Kasumi-1 (cell line): ENCODE measurements at regions not wholly inside any gene's neighbourhood (a gene's known extent, or its start where the extent isn't known, plus 50 kb on each side); places are given as distances from the start of the nearest gene placed in this dataset.
"Not testable (repeated sequence)": the region's sequence is repeated elsewhere in the genome, so short reads cannot be mapped to it uniquely, and the experiment has no call there.

ENCODE experiments used
- DNase-seq, 2 experiments: peaks; one replicate each; lab custom pipeline; 2025; lab: John Stamatoyannopoulos, UW

DNA sequence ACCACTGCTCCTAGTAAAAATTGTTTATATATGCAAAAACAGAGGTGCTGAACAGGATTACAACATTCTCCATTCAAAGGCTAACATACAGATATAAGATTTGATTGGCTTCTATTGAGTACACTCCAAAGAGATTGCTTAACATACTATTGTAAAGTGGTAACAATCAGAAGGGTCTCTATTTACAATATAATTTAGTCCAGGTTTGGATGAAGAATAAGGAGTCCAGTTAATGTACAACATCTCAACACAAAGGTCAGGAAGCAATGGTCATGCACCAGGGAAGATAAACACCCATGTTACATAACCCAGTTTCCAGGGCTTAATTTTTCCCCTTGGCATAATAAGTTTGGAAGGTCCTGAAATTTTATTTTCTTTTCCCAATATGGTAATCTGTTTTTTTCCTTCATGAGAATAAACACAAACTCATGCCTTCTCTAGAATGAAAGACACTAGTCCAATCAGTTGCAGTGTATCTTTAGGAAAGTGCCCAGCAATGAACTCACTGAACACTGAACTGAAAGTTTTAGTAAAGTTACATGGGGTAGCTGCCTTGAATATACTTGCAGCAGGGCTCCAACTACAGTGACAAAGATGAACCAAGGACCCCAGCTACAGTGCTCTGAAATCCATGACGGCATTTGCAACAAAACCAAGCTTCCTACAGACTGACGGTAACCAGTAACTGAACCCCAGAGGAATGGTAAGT is 255.3 kb upstream of the GJE1 start:
- no peak for DNase-seq

DNA sequence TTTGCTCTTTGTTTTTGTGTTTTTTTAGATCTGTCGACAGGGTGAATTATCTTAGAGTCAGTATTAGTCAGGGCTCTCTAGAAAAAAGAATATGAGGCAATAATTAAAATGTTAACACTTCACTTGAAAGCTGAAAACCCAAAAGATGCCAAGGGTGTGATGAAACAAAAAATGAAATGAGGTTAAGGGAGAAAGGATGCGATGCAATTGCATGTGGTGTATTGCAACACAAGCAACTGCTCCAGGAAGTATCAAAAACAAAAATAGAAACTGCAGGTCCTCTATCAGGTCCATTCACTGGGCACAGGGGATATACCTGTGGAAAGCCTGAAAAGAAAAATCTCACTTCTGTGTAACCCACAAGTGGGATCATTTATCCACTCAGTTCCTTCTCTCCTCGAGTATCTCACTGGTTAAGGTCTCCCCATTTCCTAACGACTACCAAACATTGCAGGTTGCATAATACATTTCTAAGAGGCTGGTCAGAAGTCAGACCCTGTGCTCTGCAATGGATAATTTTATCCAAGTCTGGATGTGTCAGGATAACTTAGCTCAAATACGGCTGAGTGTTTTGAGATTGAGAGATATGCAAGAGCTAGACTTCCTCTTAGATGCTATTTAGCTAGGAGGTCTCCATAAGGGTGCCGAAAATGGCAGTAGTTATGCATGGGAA is 257.7 kb upstream of the GJE1 start:
- DNase-seq = peak; percentile 12

DNA sequence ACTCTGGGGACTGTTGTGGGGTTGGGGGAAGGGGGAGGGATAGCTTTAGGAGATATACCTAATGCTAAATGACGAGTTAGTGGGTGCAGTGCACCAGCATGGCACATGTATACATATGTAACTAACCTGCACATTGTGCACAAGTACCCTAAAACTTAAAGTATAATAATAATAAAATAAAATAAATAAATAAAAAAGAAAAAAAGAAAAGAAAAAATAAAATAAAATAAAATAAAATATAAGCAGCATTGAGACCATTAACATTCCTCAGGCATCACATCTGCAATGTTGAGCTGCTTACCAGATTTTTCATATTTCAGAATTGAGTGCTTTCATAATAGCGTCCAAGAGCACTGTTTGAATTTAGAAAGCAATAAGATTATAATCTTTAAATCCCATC is 263.2 kb upstream of the GJE1 start:
- not testable (repeated sequence) for DNase-seq

DNA sequence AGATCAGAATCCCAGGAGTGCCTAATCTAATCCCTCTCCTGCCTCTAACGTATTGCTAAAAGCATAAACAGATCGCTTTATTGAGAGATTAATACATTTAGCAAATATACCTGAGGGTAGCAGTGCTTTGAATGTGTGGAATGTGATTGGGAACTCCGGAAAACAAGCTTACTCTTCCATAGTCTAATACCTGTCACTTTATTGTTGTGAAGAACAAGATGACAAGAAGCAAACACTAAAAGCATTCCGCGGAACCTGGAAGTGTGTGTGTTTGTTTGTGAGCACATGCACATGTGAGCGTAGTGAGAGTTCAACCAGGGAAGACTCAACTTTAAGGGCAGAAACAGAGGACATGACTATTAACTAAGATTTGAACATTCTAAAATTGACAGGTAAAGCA is 265.0 kb upstream of the GJE1 start:
- no peak for DNase-seq

DNA sequence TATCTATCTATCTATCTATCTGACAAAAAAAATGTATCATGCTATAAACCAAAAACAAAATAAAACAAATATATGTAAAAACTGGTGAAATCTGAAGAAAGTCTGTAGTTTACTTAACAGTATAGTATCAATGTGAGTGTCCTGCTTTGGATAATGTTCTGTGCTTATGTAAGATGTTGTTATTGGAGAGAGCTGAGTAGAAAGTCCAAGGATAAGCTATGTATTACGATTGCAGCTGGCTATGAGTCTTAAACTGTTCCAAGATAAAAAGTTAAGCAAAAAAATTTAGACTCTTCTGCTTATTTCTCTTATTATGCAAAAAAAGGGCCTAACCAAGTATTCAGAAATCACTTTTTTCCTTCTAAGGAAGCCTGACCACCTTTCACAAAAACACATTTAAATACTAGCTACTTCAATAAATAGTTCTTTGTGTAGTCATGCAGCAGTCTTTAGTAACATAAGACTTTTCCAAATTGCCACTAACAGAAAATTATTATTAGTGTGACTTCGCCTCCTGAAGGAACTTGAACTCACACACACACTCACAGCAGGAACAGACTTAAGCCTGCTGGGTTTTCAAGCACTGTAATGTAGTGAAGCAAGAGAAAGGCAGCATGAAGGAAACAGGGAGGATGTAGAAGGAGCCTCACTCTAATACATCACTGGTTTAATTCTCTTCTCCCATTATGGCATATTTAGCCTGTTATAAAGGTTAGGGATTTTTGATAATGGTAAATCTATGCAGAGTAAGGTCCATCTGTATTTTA is 265.8 kb upstream of the GJE1 start:
- DNase-seq = no peak

DNA sequence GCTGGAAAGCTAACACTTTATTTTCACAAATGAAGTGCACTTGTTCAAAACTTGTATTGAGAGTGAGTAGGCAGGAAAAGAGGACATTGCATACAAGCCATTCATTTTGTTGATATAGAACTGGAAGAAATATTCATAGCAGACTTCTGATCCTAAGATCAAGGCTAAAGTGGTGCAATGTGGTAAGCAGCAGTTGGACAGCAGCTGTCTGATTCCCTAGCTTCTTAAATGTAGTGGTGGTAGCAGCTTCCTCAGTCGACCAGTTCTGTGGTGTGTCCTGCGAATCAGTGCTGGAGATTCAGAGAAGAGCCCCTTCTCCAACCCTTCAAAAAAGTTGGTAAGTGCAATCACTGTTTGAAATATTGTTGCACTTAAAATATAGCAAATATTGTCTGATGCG is 281.7 kb upstream of the GJE1 start:
- DNase-seq = no peak

DNA sequence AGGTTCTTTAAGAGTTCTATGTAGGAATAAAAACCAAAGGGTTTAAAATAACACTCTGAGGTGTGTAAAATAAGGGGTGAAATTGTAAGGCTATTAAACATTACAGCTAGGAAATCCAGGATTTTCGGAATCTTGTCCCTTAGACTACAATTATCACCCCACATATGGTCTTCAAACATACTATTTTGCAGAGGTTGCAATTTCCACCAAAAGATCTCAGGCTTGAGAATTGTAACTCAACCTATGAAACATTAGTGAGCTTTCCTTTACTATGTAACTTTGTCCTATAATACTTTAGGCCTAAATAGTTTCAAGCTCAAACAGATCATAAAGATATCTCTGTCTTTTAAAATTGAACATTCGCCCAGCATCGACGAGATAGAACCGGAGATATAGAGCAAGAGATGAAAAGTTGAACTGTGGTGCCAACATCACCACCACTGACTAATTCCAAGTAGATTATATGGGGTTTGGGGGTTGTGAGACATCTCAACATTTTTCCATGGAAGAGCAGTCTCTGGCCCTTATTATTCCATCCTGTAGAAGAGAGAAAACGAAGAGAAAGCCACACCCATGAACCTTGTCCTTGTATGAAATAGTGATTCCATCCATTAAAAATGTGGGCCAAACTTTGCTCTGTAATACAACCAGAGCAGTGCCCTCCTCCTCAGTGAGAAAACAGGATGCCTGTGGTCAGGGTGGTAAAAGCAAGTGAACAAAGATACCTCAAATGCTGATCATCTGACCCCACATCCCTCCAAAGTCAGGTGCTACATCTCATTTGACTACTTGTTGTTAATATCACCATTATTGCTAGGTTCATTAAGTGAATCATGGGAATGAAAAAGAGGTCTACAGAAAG is 284.5 kb upstream of the GJE1 start:
- no peak for DNase-seq

DNA sequence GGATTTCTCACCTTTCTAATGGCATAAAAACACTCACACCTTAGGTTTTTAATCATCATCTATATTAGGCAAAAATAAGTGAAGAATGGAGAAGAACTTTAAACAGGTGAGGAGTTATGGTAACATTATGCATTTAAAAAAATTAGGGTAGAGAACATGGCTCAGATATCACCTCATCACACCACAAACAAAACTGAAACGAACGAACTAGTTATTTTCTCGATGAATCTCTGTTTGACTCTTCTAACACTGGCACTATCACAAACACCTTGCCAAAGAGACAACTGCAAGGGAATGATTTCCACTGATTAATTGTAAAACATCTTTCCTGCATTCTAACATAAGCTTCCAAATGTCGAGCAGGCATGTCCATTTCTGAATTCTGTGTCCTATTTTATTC is 286.1 kb upstream of the GJE1 start:
- DNase-seq = no peak

DNA sequence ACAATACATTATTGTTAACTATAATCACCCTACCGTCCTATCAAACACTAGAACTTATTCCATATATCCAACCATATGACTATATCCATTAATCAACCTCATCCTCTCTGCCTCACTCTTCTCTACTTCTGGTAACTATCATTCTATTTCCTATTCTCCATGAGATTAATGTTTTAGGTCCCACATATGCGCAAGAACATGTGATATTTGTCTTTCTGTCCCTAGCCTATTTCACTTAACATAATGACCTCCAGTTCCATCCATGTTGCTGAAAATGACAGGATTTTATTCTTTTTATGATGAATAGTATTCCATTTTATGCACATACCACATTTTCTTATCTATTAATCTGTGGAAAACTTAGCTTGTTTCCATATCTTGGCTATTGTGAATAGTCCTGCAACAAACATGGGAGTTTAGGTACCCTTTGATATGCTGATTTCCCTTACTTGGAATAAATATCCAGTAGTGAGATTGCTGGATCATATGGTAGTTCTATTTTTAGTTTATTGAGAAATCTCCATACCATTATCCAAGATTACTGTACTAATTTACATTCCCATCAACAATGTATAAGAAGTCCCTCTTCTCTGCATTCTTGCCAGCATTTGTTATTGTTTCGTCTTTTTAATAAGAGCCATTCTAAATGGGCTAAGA is 289.4 kb upstream of the GJE1 start:
- no peak for DNase-seq

DNA sequence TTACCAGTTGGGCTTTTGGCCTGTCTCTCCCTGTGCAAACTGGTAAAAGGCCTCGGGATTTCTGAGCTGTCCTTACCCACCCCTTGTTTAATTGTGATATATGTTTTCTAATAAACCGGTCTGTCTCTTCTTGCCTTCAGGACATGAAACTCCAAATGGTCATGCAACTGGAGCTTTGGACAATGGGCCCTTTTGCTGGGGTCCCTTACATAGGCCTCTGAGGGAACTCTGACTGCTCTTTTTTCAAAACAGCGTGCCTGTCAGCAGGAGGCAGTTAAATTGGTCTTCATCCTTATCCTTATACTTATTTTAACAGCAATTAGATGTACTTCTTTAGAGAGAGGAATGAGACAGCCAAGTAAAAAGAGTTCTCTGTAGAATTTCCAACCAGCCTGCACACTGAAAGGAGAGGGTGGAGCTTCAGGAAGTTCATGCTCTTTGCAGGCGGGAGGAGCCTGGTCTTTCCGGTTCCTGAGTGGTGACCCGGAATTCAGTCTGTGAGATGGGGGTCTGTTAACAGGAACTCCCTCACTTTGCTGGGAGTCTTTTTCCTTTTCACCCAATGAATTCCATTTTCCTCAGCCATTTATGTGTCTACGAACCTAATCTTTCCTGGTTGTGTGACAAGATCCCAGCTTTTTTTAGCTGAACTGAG is 299.6 kb upstream of the GJE1 start:
- no peak for DNase-seq

DNA sequence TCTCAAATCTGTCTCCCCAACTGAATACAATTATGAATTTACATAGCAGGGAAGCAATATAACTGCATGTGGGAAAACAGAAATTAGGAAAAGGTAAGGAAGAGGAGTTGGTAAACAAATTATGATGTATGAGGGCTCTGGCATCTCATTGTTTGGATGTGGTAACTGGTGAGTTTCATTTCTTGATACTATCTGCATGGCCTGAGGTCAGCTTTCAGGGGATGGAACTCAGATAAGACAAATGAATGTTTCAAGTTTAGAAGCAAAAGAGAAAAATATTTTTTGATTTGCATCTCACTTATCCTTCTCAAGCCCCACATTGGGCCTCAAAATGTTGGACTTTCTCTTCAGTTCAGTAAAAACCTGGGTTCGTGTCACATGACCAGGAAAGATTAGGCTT is 302.2 kb upstream of the GJE1 start:
- DNase-seq = no peak

DNA sequence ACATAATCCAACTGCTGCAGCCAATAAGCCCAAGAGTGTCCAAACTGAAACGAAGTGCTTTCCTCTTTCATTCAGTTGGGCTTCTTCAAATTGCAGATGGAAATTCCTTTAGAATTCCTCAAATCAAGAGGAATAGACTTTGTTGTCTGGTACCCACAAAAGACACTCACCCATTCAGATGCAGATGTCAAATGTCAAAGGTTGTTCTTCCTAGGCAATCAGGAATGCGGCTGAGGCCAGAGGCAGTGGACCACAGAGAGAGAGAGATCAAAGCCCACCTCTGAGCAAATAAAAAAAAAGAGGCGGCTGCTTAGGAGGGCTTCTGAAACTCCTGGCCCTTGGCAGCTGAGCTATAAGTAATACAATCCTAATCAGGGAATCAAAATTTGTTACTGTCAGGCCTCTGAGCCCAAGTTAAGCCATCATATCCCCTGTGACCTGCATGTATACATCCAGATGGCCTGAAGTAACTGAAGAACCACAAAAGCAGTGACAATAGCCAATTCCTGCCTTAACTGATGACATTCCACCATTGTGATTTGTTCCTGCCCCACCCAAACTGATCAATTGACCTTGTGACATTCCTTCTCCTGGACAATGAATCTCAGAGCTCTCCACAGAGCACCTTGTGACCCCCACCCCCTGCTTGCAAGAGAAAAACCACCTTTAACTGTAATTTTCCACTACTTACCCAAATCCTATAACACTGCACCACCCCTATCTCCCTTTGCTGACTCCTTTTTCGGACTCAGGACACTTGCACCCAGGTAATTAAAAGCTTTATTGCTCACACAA is 303.0 kb upstream of the GJE1 start:
- DNase-seq = no peak

DNA sequence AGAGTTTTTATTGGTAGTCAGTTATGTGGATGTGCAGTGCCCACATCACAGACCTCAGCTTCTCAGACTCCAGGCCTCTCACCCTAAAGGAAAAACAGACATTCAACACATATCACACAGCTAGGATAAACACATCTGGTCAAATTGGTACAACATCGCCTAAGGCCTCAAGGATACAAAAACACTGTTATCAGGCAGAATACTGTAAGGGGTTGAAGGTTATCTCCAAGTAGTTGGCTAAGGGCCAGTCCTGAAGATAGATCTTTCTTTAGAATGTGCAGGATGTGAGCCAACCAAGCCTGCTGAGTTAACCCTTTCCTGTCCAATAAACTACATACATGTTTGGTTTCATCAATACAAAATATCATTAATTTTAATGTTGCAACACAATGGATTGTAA is 308.4 kb upstream of the GJE1 start:
- no peak for DNase-seq

DNA sequence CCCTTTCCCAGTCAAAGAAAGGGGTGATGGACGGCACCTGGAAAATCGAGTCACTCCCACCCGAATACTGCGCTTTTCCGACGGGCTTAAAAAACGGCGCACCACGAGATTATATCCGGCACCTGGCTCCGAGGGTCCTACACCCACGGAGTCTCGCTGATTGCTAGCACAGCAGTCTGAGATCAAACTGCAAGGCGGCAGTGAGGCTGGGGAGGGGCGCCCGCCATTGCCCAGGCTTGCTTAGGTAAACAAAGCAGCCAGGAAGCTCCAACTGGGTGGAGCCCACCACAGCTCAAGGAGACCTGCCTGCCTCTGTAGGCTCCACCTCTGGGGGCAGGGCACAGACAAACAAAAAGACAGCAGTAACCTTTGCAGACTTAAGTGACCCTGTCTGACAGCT is 317.7 kb upstream of the GJE1 start:
- not testable (repeated sequence) for DNase-seq

DNA sequence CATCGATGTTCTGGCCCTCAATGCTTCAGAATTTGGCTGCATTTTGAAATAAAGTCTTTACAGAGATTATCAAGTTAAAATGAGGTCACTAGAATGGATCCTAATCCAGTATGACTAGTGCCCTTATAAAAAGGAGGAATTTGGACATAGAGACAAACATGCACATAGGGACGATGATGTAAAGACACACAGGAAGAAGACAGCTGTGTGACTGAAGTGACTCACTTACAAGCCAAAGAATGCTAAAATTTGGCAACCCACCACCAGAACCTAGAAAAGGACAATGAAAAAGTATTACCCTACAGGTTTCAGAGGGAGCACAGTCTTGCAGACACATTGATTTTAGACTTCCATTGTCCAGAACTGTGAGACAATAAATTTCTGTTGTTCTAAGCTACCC is 322.8 kb upstream of the GJE1 start:
- no peak for DNase-seq

DNA sequence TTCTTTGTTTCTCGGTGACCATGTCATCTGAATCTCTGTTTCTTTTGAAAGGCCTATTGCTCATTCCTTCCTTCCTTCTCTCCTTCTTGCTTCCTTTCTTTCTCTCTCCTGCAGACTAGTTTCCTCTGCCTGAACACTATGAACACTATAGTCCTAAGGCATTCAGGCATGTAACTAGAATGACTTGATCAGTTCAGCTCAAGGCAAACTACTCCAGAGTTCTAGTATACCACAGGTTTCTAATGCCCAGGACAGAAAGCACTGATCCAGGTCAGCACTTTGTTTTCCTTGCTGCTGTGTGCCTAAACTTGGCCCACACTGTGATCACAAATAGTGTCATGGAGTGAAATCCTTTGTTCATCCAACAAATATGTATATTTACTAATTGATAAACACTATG is 324.1 kb upstream of the GJE1 start:
- DNase-seq = no peak

DNA sequence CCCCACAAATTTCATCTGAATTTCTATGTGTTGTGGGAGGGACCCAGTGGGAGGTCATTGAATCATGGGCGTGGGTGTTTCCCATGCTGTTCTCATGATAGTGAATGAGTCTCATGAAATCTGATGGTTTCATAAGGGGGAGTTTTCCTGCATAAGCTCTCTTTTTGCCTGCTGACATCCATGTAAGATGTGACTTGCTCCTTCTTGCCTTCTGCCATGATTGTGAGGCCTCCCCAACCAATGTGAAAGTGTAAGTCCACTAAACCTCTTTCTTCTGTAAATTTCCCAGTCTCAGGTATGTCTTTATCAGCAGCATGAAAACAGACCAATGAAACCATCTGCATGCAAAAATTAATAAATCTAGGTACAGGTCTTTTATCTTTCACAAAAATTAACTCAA is 331.8 kb upstream of the GJE1 start:
- DNase-seq = not testable (repeated sequence)

DNA sequence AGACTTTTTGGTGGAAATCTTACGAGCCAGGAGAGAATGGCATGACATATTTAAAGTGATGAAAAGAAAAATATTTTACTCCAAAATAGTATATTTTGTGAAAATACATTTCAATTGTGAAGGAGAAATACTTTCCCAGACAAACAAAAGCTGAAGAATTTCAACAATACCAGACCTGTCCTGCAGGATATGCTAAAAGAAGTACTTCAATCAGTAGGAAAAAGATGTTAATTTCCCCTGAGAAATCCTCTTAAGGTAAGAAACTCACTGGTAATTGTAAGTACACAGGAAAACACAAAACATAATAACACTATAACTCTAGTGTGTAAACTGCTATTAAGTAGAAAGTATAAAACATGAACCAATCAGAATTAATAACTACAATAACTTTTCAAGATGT is 341.8 kb upstream of the GJE1 start:
- DNase-seq = no peak

DNA sequence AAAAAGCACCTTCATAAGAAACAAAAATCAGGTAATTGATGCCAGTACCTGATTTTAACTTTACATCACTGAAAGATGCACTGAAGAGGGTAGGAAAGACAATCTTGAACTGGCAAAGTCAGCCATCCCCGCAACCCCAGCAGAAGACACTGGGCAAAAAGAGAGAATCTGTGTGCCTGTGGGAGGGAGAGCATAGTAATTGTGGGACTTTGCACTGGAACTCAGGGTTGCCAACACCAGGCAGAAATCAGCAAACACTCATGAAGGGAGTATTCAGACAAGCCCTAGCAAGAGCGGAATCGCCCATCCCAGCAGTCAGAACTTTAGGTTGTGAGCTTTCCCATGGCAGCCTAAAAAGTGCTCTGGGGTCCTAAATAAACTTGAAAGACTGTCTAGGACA is 344.6 kb upstream of the GJE1 start:
- DNase-seq = no peak

DNA sequence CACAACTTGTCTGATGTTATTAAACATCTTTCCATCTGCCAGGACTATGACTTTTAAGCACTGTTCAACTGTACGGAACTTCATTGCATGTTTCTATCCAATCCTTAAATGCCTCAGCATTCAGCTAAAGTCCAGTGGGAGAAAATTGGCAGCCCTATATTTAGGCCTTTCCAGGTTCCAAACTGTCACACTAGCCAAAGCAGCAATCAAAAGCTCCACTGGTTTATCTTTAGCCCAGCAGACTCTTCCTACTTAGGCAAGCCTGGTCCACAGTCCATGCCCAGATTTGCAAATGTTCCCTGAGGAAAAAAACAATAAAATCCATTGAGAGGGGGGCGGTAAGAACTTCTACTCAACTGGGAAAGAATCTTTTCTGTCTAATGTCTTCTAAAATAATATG is 349.1 kb upstream of the GJE1 start:
- no peak for DNase-seq
